Skeletal muscle tissue (tissue), 3 donors: ENCODE measurements at regions not wholly inside any gene's neighbourhood (a gene's known extent, or its start where the extent isn't known, plus 50 kb on each side); places are given as distances from the start of the nearest gene placed in this dataset.
"Not testable (repeated sequence)": the region's sequence is repeated elsewhere in the genome, so short reads cannot be mapped to it uniquely, and the experiment has no call there.

Experiments used
- H3K27ac ChIP-seq: one replicate; pipeline ENCODE4 v1.7.0; 2013; ENCODE audit warnings: mild to moderate bottlenecking, low read depth, low read length, inconsistent platforms
- H3K27me3 ChIP-seq, 3 donors: one replicate each; pipeline ENCODE4 v1.7.0; 2013; ENCODE audit warnings: low read length in 3 of 3; ENCODE audit not compliant: control insufficient read depth in 3 of 3, insufficient read depth in 3 of 3
- H3K36me3 ChIP-seq, 3 donors: one replicate each; pipeline ENCODE4 v1.7.0; 2013; ENCODE audit warnings: low read length in 3 of 3; ENCODE audit not compliant: control insufficient read depth in 3 of 3, insufficient read depth in 3 of 3
- H3K4me1 ChIP-seq, 3 donors: one replicate each; pipeline ENCODE4 v1.7.0; 2013; ENCODE audit warnings: low read length in 3 of 3, mild to moderate bottlenecking in 3 of 3; ENCODE audit not compliant: control insufficient read depth in 3 of 3, insufficient read depth in 3 of 3
- H3K4me3 ChIP-seq, 3 donors: one replicate each; pipeline ENCODE4 v1.7.0; 2013; ENCODE audit warnings: low read length in 3 of 3
- H3K9ac ChIP-seq, 3 donors: one replicate each; pipeline ENCODE4 v1.7.0; 2013; ENCODE audit warnings: low read length in 3 of 3, mild to moderate bottlenecking in 3 of 3, moderate library complexity in 2 of 3, low read depth in 1 of 3
- H3K9me3 ChIP-seq, 3 donors: one replicate each; pipeline ENCODE4 v1.7.0; 2013; ENCODE audit warnings: low read length in 3 of 3; ENCODE audit not compliant: control insufficient read depth in 3 of 3
- donor health status: Osteomylitis.

GRCh38 chr7:13105209-13105608 is 417.8 kb downstream of the ARL4A start:
- H3K9me3 ChIP-seq, result peaks cover 0 to 5% (median 0%) of the 10 kb centered on the region in 3 donors
- no peaks in the 10 kb centered on the region for H3K36me3 ChIP-seq
- H3K9ac ChIP-seq, result no peak overlapping the region
- H3K27me3 ChIP-seq, result no peaks in the 10 kb centered on the region
- H3K4me1 ChIP-seq, result peaks cover 0 to 3% (median 0%) of the 10 kb centered on the region in 3 donors
- no peak overlapping the region for H3K27ac ChIP-seq
- no peak overlapping the region for H3K4me3 ChIP-seq

- Histone ChIP-seq H3K27me3 (no peaks in the 10 kb centered on the region), H3K9me3 (peaks cover 0 to 5% (median 0%) of the 10 kb centered on the region in 3 donors), H3K27ac (no peak overlapping the region), H3K4me3 (no peak overlapping the region), H3K9ac (no peak overlapping the region), H3K36me3 (no peaks in the 10 kb centered on the region), H3K4me1 (peaks cover 0 to 3% (median 0%) of the 10 kb centered on the region in 3 donors)
These were observed 419.1 kb downstream of the ARL4A start for GRCh38 chr7:13106513-13106912.

DNA sequence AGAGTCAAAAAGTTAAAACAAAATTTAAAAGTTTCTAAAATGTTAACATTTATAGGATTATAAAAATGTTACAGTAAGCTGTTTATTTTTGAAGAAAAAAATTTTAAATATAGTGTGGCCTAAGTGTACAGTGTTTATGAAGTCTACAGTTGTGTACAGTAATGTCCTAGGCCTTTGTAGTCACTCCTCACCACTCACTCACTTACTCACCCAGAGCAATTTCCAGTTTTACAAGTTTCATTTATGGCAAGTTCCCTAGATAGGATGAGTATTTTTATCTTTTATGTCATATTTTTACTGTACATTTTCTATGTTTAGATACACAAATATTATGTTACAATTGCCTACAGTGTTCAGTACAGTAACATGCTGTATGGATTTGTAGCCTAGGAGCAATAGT is 419.9 kb downstream of the ARL4A start:
- H3K9me3 ChIP-seq, result peaks cover 0 to 5% (median 0%) of the 10 kb centered on the region in 3 donors
- peaks cover 0 to 3% (median 0%) of the 10 kb centered on the region in 3 donors for H3K4me1 ChIP-seq
- no peak overlapping the region for H3K27ac ChIP-seq
- H3K36me3 ChIP-seq, result no peaks in the 10 kb centered on the region
- H3K4me3 ChIP-seq, result no peak overlapping the region
- H3K27me3 ChIP-seq, result no peaks in the 10 kb centered on the region
- no peak overlapping the region for H3K9ac ChIP-seq

DNA sequence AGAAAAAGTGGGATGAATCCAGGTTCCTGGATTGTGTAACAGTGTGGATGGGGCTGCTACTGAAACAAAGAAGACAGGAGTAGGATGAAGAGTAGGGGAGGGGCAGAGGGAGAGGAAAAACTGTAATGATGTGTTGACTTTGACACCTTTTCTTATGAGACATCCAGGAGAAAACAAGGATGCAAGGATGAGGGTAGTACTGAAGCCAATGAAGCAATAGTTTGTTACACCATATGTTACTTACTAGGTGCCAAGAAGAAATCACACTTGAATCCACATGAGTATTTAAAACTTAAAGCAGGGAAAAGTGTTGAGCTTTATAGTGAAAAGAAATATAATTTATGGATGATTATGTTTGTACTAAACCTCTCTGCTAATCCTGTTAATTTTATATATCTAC is 420.6 kb downstream of the ARL4A start:
- H3K4me1 ChIP-seq, result peaks cover 0 to 3% (median 0%) of the 10 kb centered on the region in 3 donors
- no peak overlapping the region for H3K9ac ChIP-seq
- H3K36me3 ChIP-seq, result no peaks in the 10 kb centered on the region
- H3K27me3 ChIP-seq, result no peaks in the 10 kb centered on the region
- peaks cover 0 to 5% (median 0%) of the 10 kb centered on the region in 3 donors for H3K9me3 ChIP-seq
- no peak overlapping the region for H3K4me3 ChIP-seq
- no peak overlapping the region for H3K27ac ChIP-seq

GRCh38 chr7:13109201-13109600 is 421.8 kb downstream of the ARL4A start:
- no peak overlapping the region for H3K27ac ChIP-seq

GRCh38 chr7:13110107-13110506 is 422.7 kb downstream of the ARL4A start:
- Histone ChIP-seq H3K36me3 (no peaks in the 10 kb centered on the region), H3K27ac (no peak overlapping the region), H3K4me3 (no peak overlapping the region), H3K9me3 (peaks cover 0 to 5% (median 0%) of the 10 kb centered on the region in 3 donors), H3K9ac (no peak overlapping the region), H3K27me3 (no peaks in the 10 kb centered on the region), H3K4me1 (peaks cover 0 to 3% (median 0%) of the 10 kb centered on the region in 3 donors)

More at GRCh38 chr7:13109201-13109600, 421.8 kb downstream of the ARL4A start:
- no peaks in the 10 kb centered on the region for H3K27me3 ChIP-seq
- H3K36me3 ChIP-seq, result no peaks in the 10 kb centered on the region
- H3K4me1 ChIP-seq, result peaks cover 0 to 3% (median 0%) of the 10 kb centered on the region in 3 donors
- no peak overlapping the region for H3K4me3 ChIP-seq
- H3K9ac ChIP-seq, result no peak overlapping the region
- peaks cover 0 to 5% (median 0%) of the 10 kb centered on the region in 3 donors for H3K9me3 ChIP-seq

DNA sequence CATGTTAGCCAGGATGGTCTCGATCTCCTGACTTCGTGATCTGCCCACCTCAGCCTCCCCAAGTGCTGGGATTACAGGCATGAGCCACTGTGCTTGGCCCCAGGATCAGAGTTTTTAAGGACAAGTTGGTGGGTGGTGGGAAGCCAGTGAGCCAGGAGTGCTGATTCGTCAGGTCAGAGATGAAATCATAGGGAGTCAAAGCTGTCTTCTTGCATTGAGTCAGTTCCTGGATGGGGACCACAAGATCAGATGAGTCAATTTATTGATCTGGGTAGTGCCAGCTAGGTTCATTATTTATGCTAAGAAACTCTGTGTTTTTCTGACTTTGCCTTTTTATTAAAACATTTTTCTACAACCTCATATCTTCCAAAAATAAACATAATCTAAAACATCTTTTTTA is 423.8 kb downstream of the ARL4A start:
- no peaks in the 10 kb centered on the region for H3K27me3 ChIP-seq
- H3K9ac ChIP-seq, result no peak overlapping the region
- peaks cover 0 to 3% (median 0%) of the 10 kb centered on the region in 3 donors for H3K4me1 ChIP-seq
- no peak overlapping the region for H3K27ac ChIP-seq
- no peaks in the 10 kb centered on the region for H3K36me3 ChIP-seq
- peaks cover 0 to 5% (median 0%) of the 10 kb centered on the region in 3 donors for H3K9me3 ChIP-seq
- H3K4me3 ChIP-seq, result no peak overlapping the region

GRCh38 chr7:13114240-13114639 is 426.8 kb downstream of the ARL4A start:
- not testable (repeated sequence) for H3K27me3 ChIP-seq, H3K9me3 ChIP-seq, H3K9ac ChIP-seq, H3K36me3 ChIP-seq, H3K27ac ChIP-seq, H3K4me1 ChIP-seq, H3K4me3 ChIP-seq

GRCh38 chr7:13115157-13115772 is 427.8 kb downstream of the ARL4A start:
- H3K9ac ChIP-seq, result no peak overlapping the region
- no peaks in the 10 kb centered on the region for H3K4me1 ChIP-seq
- no peaks in the 10 kb centered on the region for H3K27me3 ChIP-seq
- H3K36me3 ChIP-seq, result no peaks in the 10 kb centered on the region
- H3K9me3 ChIP-seq, result no peaks in the 10 kb centered on the region
- no peak overlapping the region for H3K27ac ChIP-seq
- no peak overlapping the region for H3K4me3 ChIP-seq

GRCh38 chr7:13115855-13116254 is 428.4 kb downstream of the ARL4A start:
- Histone ChIP-seq H3K4me1 (no peaks in the 10 kb centered on the region), H3K27me3 (no peaks in the 10 kb centered on the region), H3K27ac (no peak overlapping the region), H3K9ac (no peak overlapping the region), H3K4me3 (no peak overlapping the region), H3K36me3 (no peaks in the 10 kb centered on the region), H3K9me3 (no peaks in the 10 kb centered on the region)
